Stimulated activated memory B cell treated with anti-CD40 and anti-IgM and Interleukin-4, amounts not matched to agents 10 μg/mL and 1 μg/mL and 100 μg/mL, for 72 hours (primary cell): ENCODE measurements at regions not wholly inside any gene's neighbourhood (a gene's known extent, or its start where the extent isn't known, plus 50 kb on each side); places are given as distances from the start of the nearest gene placed in this dataset.

Source experiments
- ATAC-seq: fragments of 150-1000 bp; cut with Tn5 transposase; 2 replicates; pipeline ENCODE4 v1.10.0; 2021
- H3K27ac Mint-ChIP-seq: one replicate; pipeline ENCODE4 v1.8.0; 2022; ENCODE audit warnings: mild to moderate bottlenecking, mixed read lengths
- H3K27me3 Mint-ChIP-seq: one replicate; pipeline ENCODE4 v1.8.0; 2022; ENCODE audit warnings: mixed read lengths
- H3K36me3 Mint-ChIP-seq: one replicate; pipeline ENCODE4 v1.8.0; 2022; ENCODE audit warnings: mixed read lengths
- H3K4me1 Mint-ChIP-seq: one replicate; pipeline ENCODE4 v1.8.0; 2022; ENCODE audit warnings: mixed read lengths
- H3K4me3 Mint-ChIP-seq: one replicate; pipeline ENCODE4 v1.8.0; 2022; ENCODE audit warnings: mild to moderate bottlenecking, moderate library complexity, mixed read lengths
- H3K9me3 Mint-ChIP-seq: one replicate; pipeline ENCODE4 v1.8.0; 2022; ENCODE audit warnings: mixed read lengths

- Mint-ChIP-seq H3K4me1 (no peaks in the 10 kb centered on the region), H3K27me3 (peaks cover 4% of the 10 kb centered on the region), H3K27ac (no peak overlapping the region), H3K9me3 (peaks cover 7% of the 10 kb centered on the region), H3K36me3 (peaks cover 7% of the 10 kb centered on the region), H3K4me3 (no peak overlapping the region)
- no peak for ATAC-seq
Measured at GRCh38 chr1:67517046-67517445, 86.8 kb upstream of the SERBP1 start.

- no peak for ATAC-seq
- Mint-ChIP-seq H3K27me3 (peaks cover 38% of the 10 kb centered on the region), H3K4me3 (no peak overlapping the region), H3K27ac (no peak overlapping the region), H3K9me3 (no peaks in the 10 kb centered on the region), H3K4me1 (no peaks in the 10 kb centered on the region), H3K36me3 (no peaks in the 10 kb centered on the region)
Measured at GRCh38 chr1:67522001-67522441, 91.8 kb upstream of the SERBP1 start.

GRCh38 chr1:67522793-67523192 is 92.6 kb upstream of the SERBP1 start:
- no peak overlapping the region for H3K27ac Mint-ChIP-seq
- no peak for ATAC-seq
- H3K27me3 Mint-ChIP-seq = peaks cover 45% of the 10 kb centered on the region
- H3K4me3 Mint-ChIP-seq = no peak overlapping the region
- no peaks in the 10 kb centered on the region for H3K9me3 Mint-ChIP-seq
- H3K36me3 Mint-ChIP-seq = no peaks in the 10 kb centered on the region
- no peaks in the 10 kb centered on the region for H3K4me1 Mint-ChIP-seq

GRCh38 chr1:67524143-67525052 is 94.2 kb upstream of the SERBP1 start:
- no peak for ATAC-seq
- no peaks in the 10 kb centered on the region for H3K36me3 Mint-ChIP-seq
- no peak overlapping the region for H3K27ac Mint-ChIP-seq

GRCh38 chr1:67525053-67525760 is 95.0 kb upstream of the SERBP1 start:
- Mint-ChIP-seq H3K4me1 (no peaks in the 10 kb centered on the region), H3K27me3 (peaks cover 45% of the 10 kb centered on the region), H3K9me3 (no peaks in the 10 kb centered on the region), H3K27ac (no peak overlapping the region), H3K4me3 (no peak overlapping the region), H3K36me3 (no peaks in the 10 kb centered on the region)
- ATAC-seq = no peak

More at GRCh38 chr1:67524143-67525052, 94.2 kb upstream of the SERBP1 start:
- no peaks in the 10 kb centered on the region for H3K4me1 Mint-ChIP-seq
- H3K4me3 Mint-ChIP-seq = no peak overlapping the region
- no peaks in the 10 kb centered on the region for H3K9me3 Mint-ChIP-seq
- H3K27me3 Mint-ChIP-seq = peaks cover 45% of the 10 kb centered on the region

GRCh38 chr1:67528141-67528540 is 97.9 kb upstream of the SERBP1 start:
- no peaks in the 10 kb centered on the region for H3K36me3 Mint-ChIP-seq
- ATAC-seq = no peak
- no peaks in the 10 kb centered on the region for H3K9me3 Mint-ChIP-seq
- H3K4me1 Mint-ChIP-seq = no peaks in the 10 kb centered on the region
- peaks cover 30% of the 10 kb centered on the region for H3K27me3 Mint-ChIP-seq
- no peak overlapping the region for H3K4me3 Mint-ChIP-seq
- H3K27ac Mint-ChIP-seq = no peak overlapping the region

DNA sequence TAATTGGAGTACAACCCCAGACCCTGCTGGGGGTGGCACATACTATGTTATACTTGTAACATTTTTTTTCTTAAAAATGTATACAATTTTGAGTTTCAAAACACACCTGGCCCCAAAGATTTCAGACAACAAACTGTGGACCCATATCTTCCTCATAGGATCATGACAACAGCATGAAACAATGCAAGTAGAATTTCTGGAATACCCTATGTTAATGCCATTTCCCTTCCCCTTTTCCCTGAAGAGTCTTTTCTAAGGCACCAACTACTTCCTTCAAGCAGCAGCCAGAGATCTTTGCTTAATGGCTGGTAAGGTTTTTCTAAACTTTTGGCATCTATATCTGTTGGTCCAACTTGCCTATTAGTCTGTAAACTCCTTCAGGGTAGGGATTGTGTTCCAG is 99.9 kb upstream of the SERBP1 start:
- Mint-ChIP-seq H3K4me3 (no peak overlapping the region), H3K27ac (no peak overlapping the region), H3K36me3 (no peaks in the 10 kb centered on the region), H3K27me3 (peaks cover 19% of the 10 kb centered on the region), H3K4me1 (no peaks in the 10 kb centered on the region), H3K9me3 (no peaks in the 10 kb centered on the region)
- no peak for ATAC-seq

- Mint-ChIP-seq H3K4me1 (no peaks in the 10 kb centered on the region), H3K36me3 (no peaks in the 10 kb centered on the region), H3K27ac (no peak overlapping the region), H3K4me3 (no peak overlapping the region), H3K9me3 (no peaks in the 10 kb centered on the region), H3K27me3 (peaks cover under 1% of the 10 kb centered on the region)
- ATAC-seq = no peak
Measured at GRCh38 chr1:67532452-67533216, 102.4 kb upstream of the SERBP1 start.

DNA sequence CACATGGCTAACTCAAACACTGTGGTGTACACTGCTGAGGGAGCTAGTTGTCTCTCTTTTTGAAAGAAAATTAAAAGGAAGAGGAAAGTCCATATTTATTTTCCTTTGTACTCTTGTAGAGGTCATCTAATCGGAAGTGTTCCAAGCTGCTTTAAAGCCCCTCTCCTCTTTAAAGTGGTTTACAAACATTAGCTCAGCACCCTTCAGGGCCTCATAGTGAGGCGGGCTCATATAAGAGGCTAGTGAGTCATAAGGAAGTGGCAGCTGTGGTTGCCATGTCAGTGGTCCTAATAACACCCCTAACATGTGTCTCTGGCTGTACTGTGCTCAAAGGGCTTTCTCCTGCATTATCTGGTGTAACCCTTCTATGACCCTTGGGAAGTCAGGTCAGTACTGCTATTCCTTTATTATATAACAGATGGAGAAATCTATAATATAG is 104.4 kb upstream of the SERBP1 start:
- Mint-ChIP-seq H3K27me3 (no peaks in the 10 kb centered on the region), H3K4me1 (no peaks in the 10 kb centered on the region), H3K4me3 (no peak overlapping the region), H3K9me3 (no peaks in the 10 kb centered on the region), H3K27ac (no peak overlapping the region), H3K36me3 (no peaks in the 10 kb centered on the region)
- no peak for ATAC-seq

GRCh38 chr1:67535474-67535873 is 105.3 kb upstream of the SERBP1 start:
- Mint-ChIP-seq H3K27me3 (no peaks in the 10 kb centered on the region), H3K4me1 (no peaks in the 10 kb centered on the region), H3K9me3 (no peaks in the 10 kb centered on the region), H3K27ac (no peak overlapping the region), H3K36me3 (no peaks in the 10 kb centered on the region), H3K4me3 (no peak overlapping the region)
- ATAC-seq = no peak

DNA sequence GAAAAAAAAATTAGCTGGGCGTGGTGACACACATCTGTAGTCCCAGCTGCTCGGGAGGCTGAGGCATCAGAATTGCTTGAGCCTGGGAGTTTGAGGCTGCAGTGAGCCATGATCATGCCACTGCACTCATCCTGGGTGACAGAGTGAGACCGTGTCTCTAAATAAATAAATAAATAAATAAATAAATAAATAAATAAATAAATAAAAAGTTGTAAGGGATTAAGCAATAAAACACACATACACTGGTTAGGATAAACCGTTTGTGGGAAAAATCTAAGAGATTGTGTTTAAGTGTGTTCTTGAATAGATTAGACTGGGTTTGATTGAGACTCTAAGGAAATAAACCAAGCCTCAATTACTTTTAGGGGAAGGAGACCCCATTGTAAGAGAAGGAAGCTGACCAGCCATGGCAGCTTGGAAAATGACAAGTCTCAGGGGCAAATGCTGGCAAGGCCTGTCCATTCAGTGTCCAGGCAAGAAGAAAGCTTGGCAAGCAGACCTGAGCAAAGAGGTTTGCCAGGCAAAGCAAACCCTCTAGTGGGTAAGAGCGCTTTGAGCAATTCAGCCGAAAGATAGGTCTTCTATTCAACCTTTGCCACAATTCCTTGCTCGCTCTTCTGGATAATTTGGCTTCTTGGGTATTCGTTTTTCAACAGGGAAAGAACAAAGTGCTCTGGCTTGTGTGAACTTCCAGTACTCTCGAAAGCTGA is 106.9 kb upstream of the SERBP1 start:
- Mint-ChIP-seq H3K4me1 (no peaks in the 10 kb centered on the region), H3K36me3 (no peaks in the 10 kb centered on the region), H3K9me3 (no peaks in the 10 kb centered on the region), H3K4me3 (no peak overlapping the region), H3K27ac (no peak overlapping the region), H3K27me3 (no peaks in the 10 kb centered on the region)
- no peak for ATAC-seq

- H3K27ac Mint-ChIP-seq = no peak overlapping the region
- no peak for ATAC-seq
Measured at GRCh38 chr1:67537667-67538018, 107.4 kb upstream of the SERBP1 start.

DNA sequence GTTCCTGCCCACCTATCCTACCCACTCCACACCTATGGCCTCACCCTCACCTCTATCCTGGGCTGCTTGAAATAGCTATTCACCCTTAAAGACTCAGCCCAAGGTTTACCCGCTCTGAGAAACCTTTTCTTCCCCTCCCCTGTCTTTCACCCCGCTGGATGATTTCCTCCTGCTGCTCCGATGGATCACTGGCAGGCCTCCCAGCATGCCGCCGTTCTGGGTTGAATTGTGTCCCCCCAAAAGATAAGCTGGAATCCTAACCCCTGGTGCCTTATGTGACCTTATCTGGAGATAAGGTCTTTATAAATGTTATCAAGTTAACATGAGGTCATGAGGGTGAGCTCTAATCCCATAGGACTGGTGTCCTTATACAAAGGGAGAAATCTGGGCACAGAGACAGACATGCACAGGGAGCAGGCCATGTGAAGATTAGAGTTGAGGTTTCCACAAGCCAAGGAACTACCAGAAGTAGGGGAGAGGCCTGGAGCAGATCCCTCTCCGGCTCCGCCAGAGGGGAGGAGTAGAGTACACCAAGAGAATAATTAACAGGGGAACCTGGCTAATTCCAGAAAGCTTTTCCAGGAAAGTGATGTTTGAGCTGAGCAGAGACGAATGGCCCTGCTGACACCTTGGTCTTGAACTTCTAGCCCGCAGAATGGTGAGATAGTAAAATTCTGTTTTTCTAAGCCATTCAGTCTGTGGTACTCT is 110.0 kb upstream of the SERBP1 start:
- no peak overlapping the region for H3K4me3 Mint-ChIP-seq
- no peak overlapping the region for H3K27ac Mint-ChIP-seq
- no peak for ATAC-seq
- H3K4me1 Mint-ChIP-seq = no peaks in the 10 kb centered on the region
- H3K27me3 Mint-ChIP-seq = no peaks in the 10 kb centered on the region
- H3K9me3 Mint-ChIP-seq = no peaks in the 10 kb centered on the region
- H3K36me3 Mint-ChIP-seq = no peaks in the 10 kb centered on the region

More at GRCh38 chr1:67537667-67538018, 107.4 kb upstream of the SERBP1 start:
- Mint-ChIP-seq H3K36me3 (no peaks in the 10 kb centered on the region), H3K27me3 (no peaks in the 10 kb centered on the region), H3K4me3 (no peak overlapping the region), H3K9me3 (no peaks in the 10 kb centered on the region), H3K4me1 (no peaks in the 10 kb centered on the region)

GRCh38 chr1:67540733-67541125 is 110.5 kb upstream of the SERBP1 start:
- H3K4me1 Mint-ChIP-seq = no peaks in the 10 kb centered on the region
- H3K4me3 Mint-ChIP-seq = no peak overlapping the region
- no peak for ATAC-seq
- H3K27me3 Mint-ChIP-seq = no peaks in the 10 kb centered on the region
- H3K27ac Mint-ChIP-seq = no peak overlapping the region
- H3K9me3 Mint-ChIP-seq = no peaks in the 10 kb centered on the region
- H3K36me3 Mint-ChIP-seq = no peaks in the 10 kb centered on the region
